ENCODE measurements at regions not wholly inside any gene's neighbourhood (a gene's known extent, or its start where the extent isn't known, plus 50 kb on each side); places are given as distances from the start of the nearest gene placed in this dataset.

DNA sequence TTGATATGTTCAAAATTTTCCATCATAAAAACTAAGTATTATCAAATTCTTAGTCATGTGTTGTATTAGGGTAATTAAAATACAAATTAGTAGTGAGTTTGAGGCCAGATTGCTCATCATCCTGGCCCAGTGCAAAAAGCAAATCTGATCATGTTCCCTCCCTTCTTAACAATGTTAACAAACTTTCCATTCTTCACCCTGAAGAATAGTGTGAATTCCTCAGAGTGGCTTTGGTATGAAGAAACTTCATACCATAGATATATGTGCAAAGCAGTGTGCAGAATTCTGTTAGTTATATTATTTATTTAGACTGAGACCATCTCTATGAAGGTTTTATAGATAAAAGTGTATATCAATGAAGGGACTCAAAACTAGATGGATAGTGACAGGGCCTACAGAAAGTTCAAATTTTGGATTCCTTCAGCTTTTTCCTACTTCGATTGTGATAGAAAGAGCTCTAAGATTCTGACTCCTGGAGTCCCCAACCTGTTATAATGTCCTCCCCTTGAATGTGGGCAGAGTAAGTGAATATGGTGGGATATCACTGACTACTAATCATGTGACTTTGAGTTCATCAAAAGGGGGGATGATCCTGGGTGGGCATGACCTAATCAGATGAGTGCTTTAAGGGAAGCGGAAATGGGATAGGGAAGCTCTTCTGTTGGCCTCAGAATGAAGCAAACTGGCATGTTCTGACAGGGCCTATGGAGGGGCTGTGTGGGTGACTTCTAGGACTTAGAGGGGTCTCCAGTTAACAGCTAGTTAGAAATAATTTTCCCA lies 271.4 kb downstream of the BTG1 start:
- no peak for DNase-seq (ENCODE audit: low read depth in 1 of 2, low spot score in 1 of 2)

DNA sequence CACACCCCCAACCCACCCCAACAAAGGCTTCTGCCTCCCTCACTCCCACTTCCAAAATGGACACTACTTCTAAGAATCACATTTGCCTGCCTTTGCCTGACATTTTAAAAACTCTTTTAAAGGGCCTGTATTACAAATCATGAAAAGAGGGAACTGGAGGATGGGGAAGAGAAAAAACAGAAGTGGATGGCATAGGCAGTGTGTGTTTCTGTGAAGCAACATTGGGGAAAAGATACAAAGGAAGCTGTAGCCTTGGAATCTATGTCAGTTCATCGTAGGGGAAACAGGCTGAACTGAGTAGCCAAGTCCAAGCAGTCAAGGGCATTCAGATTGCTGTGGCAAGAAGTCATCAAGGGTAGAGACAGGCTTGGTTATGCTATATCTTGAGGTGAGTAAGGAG lies 273.9 kb downstream of the BTG1 start:
- peak in 1 of 2 experiments; percentile 78 for DNase-seq (ENCODE audit: low read depth in 1 of 2, low spot score in 1 of 2)
- Histone ChIP-seq H3K27me3 (ENCODE audit: insufficient read depth, poor library complexity, severe bottlenecking) (no peaks in the 10 kb centered on the region), H3K4me3 (replicated peaks; ENCODE audit: insufficient read depth, low read length) (no peak overlapping the region), H3K27ac (replicated peaks) (no peak overlapping the region; the same call in 1 of the 2 replicates)
- no peak for TF ChIP-seq POLR2AphosphoS5 (IDR thresholded peaks at IDR 0.05; ENCODE audit: low read depth)
- TF ChIP-seq SPI1 (IDR thresholded peaks at IDR 0.05; ENCODE audit: borderline replicate concordance, low read depth), result peak; percentile 100

More for the DNA sequence above, 271.4 kb downstream of the BTG1 start:
- no peak overlapping the region for H3K27ac ChIP-seq (replicated peaks)
- no peak overlapping the region for H3K4me3 ChIP-seq (replicated peaks; ENCODE audit: insufficient read depth, low read length)
- H3K27me3 ChIP-seq (ENCODE audit: insufficient read depth, poor library complexity, severe bottlenecking), result no peaks in the 10 kb centered on the region
- TF ChIP-seq POLR2AphosphoS5 (IDR thresholded peaks at IDR 0.05; ENCODE audit: low read depth), result no peak
- TF ChIP-seq GABPA (IDR thresholded peaks at IDR 0.05; ENCODE audit: low read depth), result no peak
- no peak for TF ChIP-seq REST (IDR thresholded peaks at IDR 0.05; ENCODE audit: insufficient replicate concordance, low read depth)
- TF ChIP-seq SPI1 (IDR thresholded peaks at IDR 0.05; ENCODE audit: borderline replicate concordance, low read depth), result no peak
- TF ChIP-seq, protein P1, sequence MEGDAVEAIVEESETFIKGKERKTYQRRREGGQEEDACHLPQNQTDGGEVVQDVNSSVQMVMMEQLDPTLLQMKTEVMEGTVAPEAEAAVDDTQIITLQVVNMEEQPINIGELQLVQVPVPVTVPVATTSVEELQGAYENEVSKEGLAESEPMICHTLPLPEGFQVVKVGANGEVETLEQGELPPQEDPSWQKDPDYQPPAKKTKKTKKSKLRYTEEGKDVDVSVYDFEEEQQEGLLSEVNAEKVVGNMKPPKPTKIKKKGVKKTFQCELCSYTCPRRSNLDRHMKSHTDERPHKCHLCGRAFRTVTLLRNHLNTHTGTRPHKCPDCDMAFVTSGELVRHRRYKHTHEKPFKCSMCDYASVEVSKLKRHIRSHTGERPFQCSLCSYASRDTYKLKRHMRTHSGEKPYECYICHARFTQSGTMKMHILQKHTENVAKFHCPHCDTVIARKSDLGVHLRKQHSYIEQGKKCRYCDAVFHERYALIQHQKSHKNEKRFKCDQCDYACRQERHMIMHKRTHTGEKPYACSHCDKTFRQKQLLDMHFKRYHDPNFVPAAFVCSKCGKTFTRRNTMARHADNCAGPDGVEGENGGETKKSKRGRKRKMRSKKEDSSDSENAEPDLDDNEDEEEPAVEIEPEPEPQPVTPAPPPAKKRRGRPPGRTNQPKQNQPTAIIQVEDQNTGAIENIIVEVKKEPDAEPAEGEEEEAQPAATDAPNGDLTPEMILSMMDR (IDR thresholded peaks at IDR 0.05; ENCODE audit: insufficient read depth, low read length), result no peak

- H3K27ac ChIP-seq (replicated peaks), result no peak overlapping the region
- no peak for DNase-seq (ENCODE audit: low read depth in 1 of 2, low spot score in 1 of 2)
- H3K4me3 ChIP-seq (replicated peaks; ENCODE audit: insufficient read depth, low read length), result no peak overlapping the region
- H3K27me3 ChIP-seq (ENCODE audit: insufficient read depth, poor library complexity, severe bottlenecking), result no peaks in the 10 kb centered on the region
- TF ChIP-seq, protein P1 (IDR thresholded peaks at IDR 0.05; ENCODE audit: insufficient read depth, low read length), result no peak
- TF ChIP-seq GABPA (IDR thresholded peaks at IDR 0.05; ENCODE audit: low read depth) (no peak), REST (IDR thresholded peaks at IDR 0.05; ENCODE audit: insufficient replicate concordance, low read depth) (no peak), SPI1 (IDR thresholded peaks at IDR 0.05; ENCODE audit: borderline replicate concordance, low read depth) (no peak), POLR2AphosphoS5 (IDR thresholded peaks at IDR 0.05; ENCODE audit: low read depth) (no peak)
Observed at GRCh38 chr12:91870872-91871707, 274.6 kb downstream of the BTG1 start.

- Histone ChIP-seq H3K27me3 (ENCODE audit: insufficient read depth, poor library complexity, severe bottlenecking) (no peaks in the 10 kb centered on the region), H3K4me3 (replicated peaks; ENCODE audit: insufficient read depth, low read length) (no peak overlapping the region), H3K27ac (replicated peaks) (no peak overlapping the region)
- DNase-seq (ENCODE audit: low read depth in 1 of 2, low spot score in 1 of 2), result no peak
- TF ChIP-seq GABPA (IDR thresholded peaks at IDR 0.05; ENCODE audit: low read depth) (no peak), POLR2AphosphoS5 (IDR thresholded peaks at IDR 0.05; ENCODE audit: low read depth) (no peak)
Observed at GRCh38 chr12:91868054-91868453, 277.6 kb downstream of the BTG1 start.
